ENCODE measurements at regions not wholly inside any gene's neighbourhood (a gene's known extent, or its start where the extent isn't known, plus 50 kb on each side); places are given as distances from the start of the nearest gene placed in this dataset.

- TF ChIP-seq CTCF (IDR thresholded peaks at IDR 0.05) (no peak), POLR2A (IDR thresholded peaks at IDR 0.05) (no peak), POLR2AphosphoS5 (IDR thresholded peaks at IDR 0.05) (no peak), EP300 (IDR thresholded peaks at IDR 0.05) (no peak)
These were observed 126.8 kb downstream of the ADRA2A start for GRCh38 chr10:111203615-111204014.

All from sigmoid colon (tissue), 4 donors.